Ovary (tissue), 7 donors: ENCODE measurements at regions not wholly inside any gene's neighbourhood (a gene's known extent, or its start where the extent isn't known, plus 50 kb on each side); places are given as distances from the start of the nearest gene placed in this dataset.

Experiments
- DNase-seq, 5 donors: peaks; one replicate each; pipeline ENCODE4 v3.0.0-alpha.2; 2019 to 2020
- H3K27ac ChIP-seq, 2 donors: fragments of 200-600 bp; one replicate each; pipeline versions ENCODE4 v1.5.1 to v1.8.0; 2019 to 2022
- H3K27me3 ChIP-seq: fragments of 200-600 bp; one replicate; pipeline ENCODE4 v1.8.0; 2022
- H3K36me3 ChIP-seq: fragments of 200-600 bp; sonication (generic); one replicate; pipeline ENCODE4 v1.5.1; 2019
- H3K4me1 ChIP-seq: one replicate; pipeline ENCODE4 v1.8.1; 2013; ENCODE audit warnings: mild to moderate bottlenecking, moderate library complexity; ENCODE audit not compliant: insufficient read depth
- H3K4me3 ChIP-seq: fragments of 200-600 bp; sonication (generic); one replicate; pipeline ENCODE4 v1.5.1; 2017
- H3K9me3 ChIP-seq, 2 donors: fragments of 200-600 bp in 1 of 2; sonication (generic) in 1 of 2; one replicate each; pipeline versions ENCODE4 v1.5.1 to v1.8.1; 2013 to 2019; ENCODE audit warnings: mild to moderate bottlenecking in 1 of 2, moderate library complexity in 1 of 2
- EP300 ChIP-seq: sonication (generic); formaldehyde crosslinking; IDR thresholded peaks from one replicate; pipeline ENCODE4 v1.6.1; 2017; ENCODE audit warnings: antibody characterized with exemption
- POLR2A ChIP-seq: fragments of 450-650 bp; IDR thresholded peaks from one replicate; pipeline ENCODE4 v1.6.1; 2017; ENCODE audit warnings: antibody characterized with exemption, mild to moderate bottlenecking, moderate library complexity
- WGBS, 3 donors: extraction: QIAGEN DNeasy Blood & Tissue Kit in 1 of 3; methylation state at CpG; one replicate each; pipeline versions ENCODE4 v1.1.5 to v1.1.7; 2013 to 2017; 5-methylcytosine and 5-hydroxymethylcytosine counted together
- intact Hi-C, 4 donors: fragments of 100-400 bp; cut with DNase I; formaldehyde crosslinking; loops; one replicate each; pipeline versions ENCODE4 v1.11.0 to v1.15.1; 2022 to 2023
- TF ChIP-seq, protein P1 (sequence below), 3 donors: fragments of 450-650 bp in 2 of 3; fragments of 200-600 bp in 1 of 3; IDR thresholded peaks; one replicate each; pipeline versions ENCODE4 v1.5.1 to v1.8.0; 2016 to 2022; ENCODE audit warnings: antibody characterized with exemption in 3 of 3, mild to moderate bottlenecking in 1 of 3
- donor health status: DM: no; HTN: no; CAD: no; lungs with moderate emphysema.
- donor health status: DM: no; HTN: no; CAD: no.
- donor health status: Bipolar disorder and iron deficiency.
- donor health status: DM: no; HTN: no; CAD: no.
- donor health status: DM: yes; HTN: yes; CAD: no.

DNA sequence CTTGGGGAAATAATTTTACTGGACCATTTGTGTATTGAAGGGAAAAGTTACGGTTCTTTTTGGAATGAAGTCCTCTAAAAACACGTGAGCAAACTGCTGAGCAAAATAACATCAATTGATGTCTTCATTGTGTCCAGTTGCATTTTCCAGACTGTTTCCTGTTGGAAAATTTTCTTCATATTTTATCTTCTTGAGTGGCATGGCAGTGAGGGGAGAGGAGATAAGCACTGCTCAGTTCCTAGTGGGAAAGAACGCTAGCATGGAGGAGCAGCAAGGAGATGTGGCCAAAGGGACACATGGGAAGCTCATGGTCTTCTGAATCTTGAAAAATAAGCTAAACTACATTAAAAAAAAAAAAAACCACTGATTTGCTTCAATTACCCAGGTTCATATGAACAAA, 776.0 kb downstream of the TFAP2A start:
- Histone ChIP-seq H3K27ac (no peak overlapping the region), H3K36me3 (no peaks in the 10 kb centered on the region), H3K9me3 (no peaks in the 10 kb centered on the region), H3K27me3 (no peaks in the 10 kb centered on the region), H3K4me3 (no peak overlapping the region), H3K4me1 (no peaks in the 10 kb centered on the region)
- no peak for DNase-seq
- 70 to 75% (median 74%) methylated on average over 3 of the region's 3 CpGs for WGBS, 3 donors
- intact Hi-C loops, result loop anchor here in 1 of 4 donors (5.0 kb wide), 1 partner anchor 347 kb away; no protein-coding TSS in a partner anchor
- no peak for TF ChIP-seq EP300
- TF ChIP-seq POLR2A, result no peak
- TF ChIP-seq, protein P1, sequence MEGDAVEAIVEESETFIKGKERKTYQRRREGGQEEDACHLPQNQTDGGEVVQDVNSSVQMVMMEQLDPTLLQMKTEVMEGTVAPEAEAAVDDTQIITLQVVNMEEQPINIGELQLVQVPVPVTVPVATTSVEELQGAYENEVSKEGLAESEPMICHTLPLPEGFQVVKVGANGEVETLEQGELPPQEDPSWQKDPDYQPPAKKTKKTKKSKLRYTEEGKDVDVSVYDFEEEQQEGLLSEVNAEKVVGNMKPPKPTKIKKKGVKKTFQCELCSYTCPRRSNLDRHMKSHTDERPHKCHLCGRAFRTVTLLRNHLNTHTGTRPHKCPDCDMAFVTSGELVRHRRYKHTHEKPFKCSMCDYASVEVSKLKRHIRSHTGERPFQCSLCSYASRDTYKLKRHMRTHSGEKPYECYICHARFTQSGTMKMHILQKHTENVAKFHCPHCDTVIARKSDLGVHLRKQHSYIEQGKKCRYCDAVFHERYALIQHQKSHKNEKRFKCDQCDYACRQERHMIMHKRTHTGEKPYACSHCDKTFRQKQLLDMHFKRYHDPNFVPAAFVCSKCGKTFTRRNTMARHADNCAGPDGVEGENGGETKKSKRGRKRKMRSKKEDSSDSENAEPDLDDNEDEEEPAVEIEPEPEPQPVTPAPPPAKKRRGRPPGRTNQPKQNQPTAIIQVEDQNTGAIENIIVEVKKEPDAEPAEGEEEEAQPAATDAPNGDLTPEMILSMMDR (IDR thresholded peaks at IDR 0.05), result no peak

DNA sequence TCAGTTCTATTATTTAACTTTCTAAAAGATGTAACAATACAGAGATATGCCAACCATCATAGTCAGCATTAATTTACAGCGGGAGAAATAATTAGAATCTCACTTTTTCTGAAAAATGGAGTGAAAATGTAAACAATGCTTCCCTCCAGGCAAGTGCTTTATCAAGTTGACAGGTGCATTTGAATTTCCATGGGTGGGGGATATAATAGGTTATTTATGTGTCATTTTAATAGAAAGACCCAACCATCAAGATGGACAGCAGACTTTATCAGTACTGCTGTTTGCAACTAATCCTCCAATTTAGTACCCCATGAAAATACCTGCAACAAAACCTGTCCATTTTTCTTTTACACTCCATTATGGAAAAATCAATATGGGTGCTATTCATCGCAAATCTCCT, 780.1 kb downstream of the TFAP2A start:
- no peaks in the 10 kb centered on the region for H3K36me3 ChIP-seq
- H3K27me3 ChIP-seq, result no peaks in the 10 kb centered on the region
- WGBS, 3 donors, result 85 to 90% (median 85%) methylated on average over 2 of the region's 2 CpGs
- intact Hi-C loops, result loop anchor here in 1 of 4 donors (5.0 kb wide), 1 partner anchor 342 kb away; no protein-coding TSS in a partner anchor
- no peaks in the 10 kb centered on the region for H3K4me1 ChIP-seq
- no peak for DNase-seq
- H3K9me3 ChIP-seq, result no peaks in the 10 kb centered on the region
- no peak for TF ChIP-seq POLR2A
- H3K27ac ChIP-seq, result no peak overlapping the region
- H3K4me3 ChIP-seq, result no peak overlapping the region

DNA sequence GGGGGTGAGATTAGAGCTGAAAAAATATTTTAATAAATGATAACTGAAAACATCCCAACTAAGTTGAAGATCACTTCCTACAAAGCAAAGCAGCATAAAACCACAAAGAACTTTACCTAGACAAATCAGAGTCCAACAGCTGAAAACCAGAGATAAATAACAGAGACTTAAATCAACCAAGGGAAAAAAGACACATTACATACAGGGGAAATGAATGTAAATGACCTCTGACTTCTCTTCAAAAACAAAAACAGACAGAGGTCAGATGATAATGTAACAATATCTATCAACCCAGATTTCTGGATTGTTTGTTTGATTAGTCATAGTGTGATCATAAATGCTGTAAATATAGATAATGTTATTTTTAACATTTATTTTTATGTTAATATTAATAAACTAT, 782.8 kb downstream of the TFAP2A start:
- Histone ChIP-seq H3K4me3 (no peak overlapping the region), H3K9me3 (no peaks in the 10 kb centered on the region), H3K27me3 (no peaks in the 10 kb centered on the region), H3K36me3 (no peaks in the 10 kb centered on the region), H3K27ac (no peak overlapping the region), H3K4me1 (no peaks in the 10 kb centered on the region)
- intact Hi-C loops, result no loop called here
- DNase-seq, result no peak
- TF ChIP-seq POLR2A (no peak), EP300 (no peak)
- TF ChIP-seq, protein P1 (IDR thresholded peaks at IDR 0.05), result no peak

DNA sequence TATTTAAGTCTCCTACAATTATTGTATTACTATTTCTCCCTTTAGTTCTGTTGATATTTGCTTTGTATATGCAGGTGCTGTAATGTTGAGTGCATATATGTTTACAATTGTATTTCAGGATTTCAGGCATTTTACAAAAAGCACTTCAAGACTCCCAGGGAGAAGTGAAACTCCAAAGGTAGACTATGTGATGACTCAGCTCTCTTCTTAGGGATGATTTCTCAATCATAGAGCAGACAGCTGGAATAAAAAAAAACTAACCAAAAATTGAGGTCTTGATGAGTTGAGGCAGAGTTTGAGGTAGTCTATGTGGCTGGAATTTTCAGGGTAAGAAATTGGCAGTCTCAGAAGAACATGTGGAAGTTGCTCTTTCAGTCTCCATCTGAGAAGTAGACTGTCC, 786.1 kb downstream of the TFAP2A start:
- TF ChIP-seq EP300, result no peak
- TF ChIP-seq, protein P1 (IDR thresholded peaks at IDR 0.05), result no peak
- no peak for TF ChIP-seq POLR2A
- Histone ChIP-seq H3K27ac (no peak overlapping the region), H3K4me3 (no peak overlapping the region), H3K27me3 (no peaks in the 10 kb centered on the region), H3K36me3 (no peaks in the 10 kb centered on the region), H3K4me1 (no peaks in the 10 kb centered on the region), H3K9me3 (no peaks in the 10 kb centered on the region)
- DNase-seq, result no peak
- intact Hi-C loops, result no loop called here

- H3K4me3 ChIP-seq, result no peak overlapping the region
- no peaks in the 10 kb centered on the region for H3K4me1 ChIP-seq
- WGBS, 3 donors, result 25 to 43% (median 43%) methylated on average over 3 of the region's 3 CpGs
- no peak for DNase-seq
- H3K36me3 ChIP-seq, result no peaks in the 10 kb centered on the region
- H3K27me3 ChIP-seq, result no peaks in the 10 kb centered on the region
- H3K27ac ChIP-seq, result no peak overlapping the region
- no peak for TF ChIP-seq EP300
- TF ChIP-seq, protein P1 (IDR thresholded peaks at IDR 0.05), result no peak
- no peak for TF ChIP-seq POLR2A
- intact Hi-C loops, result no loop called here
- no peaks in the 10 kb centered on the region for H3K9me3 ChIP-seq
These were observed 787.0 kb downstream of the TFAP2A start for GRCh38 chr6:9627916-9628315.
